Posterior cingulate gyrus (tissue), 11 donors: ENCODE measurements at regions not wholly inside any gene's neighbourhood (a gene's known extent, or its start where the extent isn't known, plus 50 kb on each side); places are given as distances from the start of the nearest gene placed in this dataset.
"Not testable (repeated sequence)": the region's sequence is repeated elsewhere in the genome, so short reads cannot be mapped to it uniquely, and the experiment has no call there.

Source experiments
- DNase-seq, 10 donors: peaks; one replicate each; pipeline versions ENCODE4 v3.0.0 to v3.0.0-alpha.2; 2020 to 2021; ENCODE audit warnings: mixed read lengths in 3 of 10
- intact Hi-C: fragments of 100-400 bp; cut with DNase I; formaldehyde crosslinking; loops from one replicate; pipeline ENCODE4 v1.15.1; 2023

GRCh38 chr2:88396209-88396608 lies 56.3 kb downstream of the FOXI3 start:
- intact Hi-C loops: no loop called here
- no peak for DNase-seq

GRCh38 chr2:88377641-88377991 lies 74.9 kb downstream of the FOXI3 start:
- DNase-seq: no peak
- intact Hi-C loops: no loop called here

- intact Hi-C loops: no loop called here
- no peak for DNase-seq
Measured at GRCh38 chr2:88372042-88372441, 80.5 kb downstream of the FOXI3 start.

- intact Hi-C loops, DNase-seq: not testable (repeated sequence)
Measured at GRCh38 chr2:88365408-88365807, 87.1 kb downstream of the FOXI3 start.

- no peak for DNase-seq
- intact Hi-C loops: no loop called here
Measured at GRCh38 chr2:88355486-88355885, 97.0 kb downstream of the FOXI3 start.

- intact Hi-C loops: no loop called here
- DNase-seq: no peak
Measured at GRCh38 chr2:88351249-88351601, 101.3 kb downstream of the FOXI3 start.

GRCh38 chr2:88350331-88351248 lies 101.9 kb downstream of the FOXI3 start:
- peak in 7 of 10 donors; percentile 15 to 88 (median 32) for DNase-seq
- intact Hi-C loops: no loop called here

- no peak for DNase-seq
- intact Hi-C loops: no loop called here
Measured at GRCh38 chr2:88345842-88346241, 106.7 kb downstream of the FOXI3 start.

- DNase-seq: no peak
- intact Hi-C loops: no loop called here
Measured at GRCh38 chr2:88342749-88343148, 109.7 kb downstream of the FOXI3 start.

- intact Hi-C loops: no loop called here
Measured at GRCh38 chr2:88334418-88334817, 118.1 kb downstream of the FOXI3 start.

GRCh38 chr2:88331239-88331638 lies 121.3 kb downstream of the FOXI3 start:
- intact Hi-C loops: no loop called here
- no peak for DNase-seq

More at GRCh38 chr2:88334418-88334817, 118.1 kb downstream of the FOXI3 start:
- no peak for DNase-seq

- DNase-seq: no peak
- intact Hi-C loops: no loop called here
Measured at GRCh38 chr2:88329815-88330603, 122.5 kb downstream of the FOXI3 start.

- no peak for DNase-seq
- intact Hi-C loops: no loop called here
Measured at GRCh38 chr2:88321449-88322248, 130.8 kb downstream of the FOXI3 start.

GRCh38 chr2:88320076-88320773 lies 132.3 kb downstream of the FOXI3 start:
- intact Hi-C loops: no loop called here
- DNase-seq: no peak

- DNase-seq: no peak
- intact Hi-C loops: no loop called here
Measured at GRCh38 chr2:88318956-88319330, 133.6 kb downstream of the FOXI3 start.

GRCh38 chr2:88318071-88318955 lies 134.2 kb downstream of the FOXI3 start:
- DNase-seq: no peak
- intact Hi-C loops: no loop called here

GRCh38 chr2:88310787-88311186 lies 140.6 kb downstream of the THNSL2 start:
- DNase-seq: no peak

GRCh38 chr2:88307817-88308216 lies 137.7 kb downstream of the THNSL2 start:
- intact Hi-C loops: no loop called here
- DNase-seq: no peak

More at GRCh38 chr2:88310787-88311186, 140.6 kb downstream of the THNSL2 start:
- intact Hi-C loops: no loop called here

GRCh38 chr2:88303865-88304264 lies 133.7 kb downstream of the THNSL2 start:
- no peak for DNase-seq
- intact Hi-C loops: no loop called here
